K562 (cell line): ENCODE measurements at regions not wholly inside any gene's neighbourhood (a gene's known extent, or its start where the extent isn't known, plus 50 kb on each side); places are given as distances from the start of the nearest gene placed in this dataset.

Experiments
- HMG20A ChIP-seq: fragments of 450-650 bp; formaldehyde crosslinking; conservative IDR thresholded peaks from 2 replicates; pipeline ENCODE4 v1.4.0; 2020; ENCODE audit warnings: mild to moderate bottlenecking, mixed read lengths
- TCF7 ChIP-seq: sonication (generic); IDR thresholded peaks from 2 replicates; pipeline ENCODE4 v1.6.1; 2016; ENCODE audit warnings: antibody characterized with exemption, borderline replicate concordance
- ZFPM2 ChIP-seq: fragments of 250-450 bp; sonication (Bioruptor Pico); IDR thresholded peaks from 2 replicates; pipeline ENCODE4 v1.5.1; 2022; ENCODE audit warnings: mild to moderate bottlenecking
- ZNF717 ChIP-seq: fragments of 250-450 bp; sonication (Bioruptor Pico); IDR thresholded peaks from 2 replicates; pipeline ENCODE4 v1.5.0; 2021
- ZNF766 ChIP-seq: fragments of 200-800 bp; sonication (Bioruptor generic); conservative IDR thresholded peaks from 2 replicates; pipeline ENCODE4 v1.6.1; 2016; ENCODE audit warnings: missing genetic modification characterization, missing compliant biosample characterization
- TF ChIP-seq, protein P1 (sequence below): fragments of 250-450 bp; sonication (Bioruptor Pico); IDR thresholded peaks from 2 replicates; pipeline ENCODE4 v1.4.0; 2020
- TF ChIP-seq, protein P2 (sequence below), 3 experiments: fragments of 200-800 bp in 1 of 3; sonication (Bioruptor generic) in 1 of 3; sonication (generic) in 1 of 3; formaldehyde crosslinking in 1 of 3; IDR thresholded peaks; 2 replicates each; pipeline versions ENCODE4 v1.6.1 to v1.8.0; 2016 to 2022; ENCODE audit warnings: mild to moderate bottlenecking in 2 of 3, missing compliant biosample characterization in 2 of 3, missing genetic modification characterization in 2 of 3, missing genetic modification reagents in 1 of 3
- TF ChIP-seq, protein P3 (sequence below): fragments of 250-450 bp; sonication (Bioruptor Pico); IDR thresholded peaks from 2 replicates; pipeline ENCODE4 v1.4.0; 2020; ENCODE audit warnings: borderline replicate concordance

DNA sequence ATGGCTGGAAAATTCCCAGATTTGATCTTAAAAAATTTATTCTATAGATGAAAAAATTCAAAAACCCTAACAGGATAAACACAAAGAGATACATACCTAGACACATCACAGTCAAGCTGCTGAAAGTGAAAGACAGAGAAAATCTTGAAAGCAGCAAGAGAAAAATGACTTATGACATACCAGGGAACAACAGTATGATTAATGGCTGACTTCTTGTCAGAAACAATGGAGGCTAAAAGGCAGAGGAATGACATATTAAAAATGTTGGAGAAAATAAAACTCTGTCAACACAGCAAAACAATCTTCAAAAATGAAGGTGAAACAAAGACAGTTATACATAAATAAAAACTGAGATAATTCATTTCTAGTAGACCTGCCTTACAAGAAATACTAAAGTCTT lies 442.7 kb downstream of the IPMK start (continued):
- TF ChIP-seq, protein P1, sequence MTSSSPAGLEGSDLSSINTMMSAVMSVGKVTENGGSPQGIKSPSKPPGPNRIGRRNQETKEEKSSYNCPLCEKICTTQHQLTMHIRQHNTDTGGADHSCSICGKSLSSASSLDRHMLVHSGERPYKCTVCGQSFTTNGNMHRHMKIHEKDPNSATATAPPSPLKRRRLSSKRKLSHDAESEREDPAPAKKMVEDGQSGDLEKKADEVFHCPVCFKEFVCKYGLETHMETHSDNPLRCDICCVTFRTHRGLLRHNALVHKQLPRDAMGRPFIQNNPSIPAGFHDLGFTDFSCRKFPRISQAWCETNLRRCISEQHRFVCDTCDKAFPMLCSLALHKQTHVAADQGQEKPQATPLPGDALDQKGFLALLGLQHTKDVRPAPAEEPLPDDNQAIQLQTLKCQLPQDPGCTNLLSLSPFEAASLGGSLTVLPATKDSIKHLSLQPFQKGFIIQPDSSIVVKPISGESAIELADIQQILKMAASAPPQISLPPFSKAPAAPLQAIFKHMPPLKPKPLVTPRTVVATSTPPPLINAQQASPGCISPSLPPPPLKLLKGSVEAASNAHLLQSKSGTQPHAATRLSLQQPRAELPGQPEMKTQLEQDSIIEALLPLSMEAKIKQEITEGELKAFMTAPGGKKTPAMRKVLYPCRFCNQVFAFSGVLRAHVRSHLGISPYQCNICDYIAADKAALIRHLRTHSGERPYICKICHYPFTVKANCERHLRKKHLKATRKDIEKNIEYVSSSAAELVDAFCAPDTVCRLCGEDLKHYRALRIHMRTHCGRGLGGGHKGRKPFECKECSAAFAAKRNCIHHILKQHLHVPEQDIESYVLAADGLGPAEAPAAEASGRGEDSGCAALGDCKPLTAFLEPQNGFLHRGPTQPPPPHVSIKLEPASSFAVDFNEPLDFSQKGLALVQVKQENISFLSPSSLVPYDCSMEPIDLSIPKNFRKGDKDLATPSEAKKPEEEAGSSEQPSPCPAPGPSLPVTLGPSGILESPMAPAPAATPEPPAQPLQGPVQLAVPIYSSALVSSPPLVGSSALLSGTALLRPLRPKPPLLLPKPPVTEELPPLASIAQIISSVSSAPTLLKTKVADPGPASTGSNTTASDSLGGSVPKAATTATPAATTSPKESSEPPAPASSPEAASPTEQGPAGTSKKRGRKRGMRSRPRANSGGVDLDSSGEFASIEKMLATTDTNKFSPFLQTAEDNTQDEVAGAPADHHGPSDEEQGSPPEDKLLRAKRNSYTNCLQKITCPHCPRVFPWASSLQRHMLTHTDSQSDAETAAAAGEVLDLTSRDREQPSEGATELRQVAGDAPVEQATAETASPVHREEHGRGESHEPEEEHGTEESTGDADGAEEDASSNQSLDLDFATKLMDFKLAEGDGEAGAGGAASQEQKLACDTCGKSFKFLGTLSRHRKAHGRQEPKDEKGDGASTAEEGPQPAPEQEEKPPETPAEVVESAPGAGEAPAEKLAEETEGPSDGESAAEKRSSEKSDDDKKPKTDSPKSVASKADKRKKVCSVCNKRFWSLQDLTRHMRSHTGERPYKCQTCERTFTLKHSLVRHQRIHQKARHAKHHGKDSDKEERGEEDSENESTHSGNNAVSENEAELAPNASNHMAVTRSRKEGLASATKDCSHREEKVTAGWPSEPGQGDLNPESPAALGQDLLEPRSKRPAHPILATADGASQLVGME (CRISPR knock-in tag), result no peak
- TF ChIP-seq ZNF717, result no peak
- TF ChIP-seq ZFPM2 (CRISPR knock-in tag), result no peak
- TF ChIP-seq, protein P2, sequence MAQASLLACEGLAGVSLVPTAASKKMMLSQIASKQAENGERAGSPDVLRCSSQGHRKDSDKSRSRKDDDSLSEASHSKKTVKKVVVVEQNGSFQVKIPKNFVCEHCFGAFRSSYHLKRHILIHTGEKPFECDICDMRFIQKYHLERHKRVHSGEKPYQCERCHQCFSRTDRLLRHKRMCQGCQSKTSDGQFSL (CRISPR knock-in tag; IDR thresholded peaks at IDR 0.05), result no peak
- TF ChIP-seq, protein P2 (tag; IDR thresholded peaks at IDR 0.05), result no peak
- no peak for TF ChIP-seq TCF7
- TF ChIP-seq, protein P3, sequence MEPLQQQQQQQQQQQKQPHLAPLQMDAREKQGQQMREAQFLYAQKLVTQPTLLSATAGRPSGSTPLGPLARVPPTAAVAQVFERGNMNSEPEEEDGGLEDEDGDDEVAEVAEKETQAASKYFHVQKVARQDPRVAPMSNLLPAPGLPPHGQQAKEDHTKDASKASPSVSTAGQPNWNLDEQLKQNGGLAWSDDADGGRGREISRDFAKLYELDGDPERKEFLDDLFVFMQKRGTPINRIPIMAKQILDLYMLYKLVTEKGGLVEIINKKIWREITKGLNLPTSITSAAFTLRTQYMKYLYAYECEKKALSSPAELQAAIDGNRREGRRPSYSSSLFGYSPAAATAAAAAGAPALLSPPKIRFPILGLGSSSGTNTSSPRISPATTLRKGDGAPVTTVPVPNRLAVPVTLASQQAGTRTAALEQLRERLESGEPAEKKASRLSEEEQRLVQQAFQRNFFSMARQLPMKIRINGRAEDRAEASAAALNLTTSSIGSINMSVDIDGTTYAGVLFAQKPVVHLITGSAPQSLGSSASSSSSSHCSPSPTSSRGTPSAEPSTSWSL (CRISPR knock-in tag), result no peak
- TF ChIP-seq HMG20A (CRISPR knock-in tag), result no peak
- no peak for TF ChIP-seq ZNF766 (CRISPR knock-in tag)
